Renal cortical epithelial cell (primary cell): ENCODE measurements at regions not wholly inside any gene's neighbourhood (a gene's known extent, or its start where the extent isn't known, plus 50 kb on each side); places are given as distances from the start of the nearest gene placed in this dataset.
"Not testable (repeated sequence)": the region's sequence is repeated elsewhere in the genome, so short reads cannot be mapped to it uniquely, and the experiment has no call there.

Source experiments
- DNase-seq: peaks from one replicate; pipeline ENCODE4 v3.0.0-alpha.2; 2011; ENCODE audit warnings: low read depth

DNA sequence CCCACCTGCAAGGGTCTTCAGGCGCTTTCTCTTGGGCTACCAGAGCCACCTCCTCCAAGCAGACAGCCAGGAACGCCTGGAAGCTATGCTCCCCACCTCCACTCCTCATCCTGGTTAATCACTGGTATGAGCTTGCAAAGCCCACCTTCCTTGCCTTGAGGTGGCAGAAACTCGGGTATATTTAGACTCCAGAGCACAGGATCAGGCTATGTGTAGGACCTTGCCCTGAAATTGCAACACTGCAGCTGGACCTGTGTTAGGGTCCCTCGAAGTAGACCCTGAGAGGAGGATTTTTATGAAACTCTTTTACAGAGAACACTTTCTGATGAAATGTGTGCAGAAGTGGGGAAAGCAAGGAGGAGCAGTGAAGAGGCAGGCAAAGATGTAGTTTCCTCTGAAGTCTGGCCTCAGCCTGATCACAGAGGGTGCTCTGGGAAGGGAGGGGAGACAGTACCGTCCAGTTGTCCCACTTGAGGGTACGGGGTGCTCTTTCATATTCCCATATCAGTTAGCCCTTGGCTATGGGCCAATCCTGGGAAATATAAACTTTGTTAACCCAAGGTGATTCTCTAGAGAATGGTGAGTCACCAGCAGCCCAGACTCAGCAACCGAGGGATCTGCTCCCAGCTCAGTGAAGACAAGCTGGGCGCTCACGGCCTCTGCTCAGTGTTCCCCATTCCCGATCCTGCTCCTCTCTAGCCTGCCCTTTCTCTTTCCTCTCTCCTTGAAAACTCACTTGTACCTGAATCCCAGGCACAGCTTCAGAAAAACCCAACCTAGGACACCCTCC is 157.9 kb downstream of the UQCRFS1 start:
- DNase-seq = peak; percentile 16

DNA sequence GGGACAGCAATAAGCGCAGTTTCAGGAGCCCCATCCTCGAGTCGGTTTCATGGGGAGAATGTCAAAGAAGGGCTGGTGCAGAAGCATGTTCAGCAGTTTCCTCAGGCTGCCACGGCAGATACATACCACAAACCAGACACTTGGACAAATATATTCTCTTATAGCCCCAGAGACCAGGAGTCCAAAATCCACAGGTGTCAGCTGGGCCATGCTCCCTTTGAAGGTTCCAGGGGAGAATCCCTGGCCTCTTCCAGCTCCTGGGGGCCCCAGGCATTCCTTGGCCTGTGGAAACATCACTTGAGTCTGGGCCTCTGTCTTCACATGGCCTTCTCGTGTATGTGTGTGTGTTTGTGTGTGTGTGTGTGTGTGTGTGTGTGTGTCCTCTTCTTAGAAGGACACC is 164.1 kb downstream of the UQCRFS1 start:
- no peak for DNase-seq

DNA sequence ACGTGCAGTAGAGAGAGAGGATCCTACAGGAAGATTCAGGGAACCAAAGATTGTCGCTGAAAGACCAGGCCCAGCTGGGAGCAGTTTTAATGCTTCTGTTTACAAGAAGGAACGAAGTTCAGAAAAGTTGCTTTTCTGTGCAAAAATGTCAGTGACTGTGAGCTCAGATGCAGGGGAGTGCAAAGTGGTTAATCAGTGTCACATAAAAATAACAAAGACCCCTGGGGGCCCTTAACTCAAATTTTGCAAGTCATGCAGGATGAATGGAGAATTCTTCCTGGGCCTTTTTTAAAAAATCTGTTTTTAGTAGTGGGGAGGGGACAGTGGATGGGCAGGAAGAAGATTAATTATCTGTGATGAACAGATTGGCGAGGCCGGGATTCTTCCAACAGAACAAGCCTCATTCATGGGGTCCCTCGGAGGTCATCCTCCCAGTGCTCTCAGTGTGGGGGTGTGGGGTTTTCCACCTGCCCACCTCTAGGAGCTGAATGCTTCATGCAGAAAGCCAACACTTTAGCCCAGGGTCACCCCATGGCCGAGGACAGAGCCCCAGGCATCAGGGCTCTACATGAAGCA is 167.2 kb downstream of the UQCRFS1 start:
- DNase-seq = no peak

DNA sequence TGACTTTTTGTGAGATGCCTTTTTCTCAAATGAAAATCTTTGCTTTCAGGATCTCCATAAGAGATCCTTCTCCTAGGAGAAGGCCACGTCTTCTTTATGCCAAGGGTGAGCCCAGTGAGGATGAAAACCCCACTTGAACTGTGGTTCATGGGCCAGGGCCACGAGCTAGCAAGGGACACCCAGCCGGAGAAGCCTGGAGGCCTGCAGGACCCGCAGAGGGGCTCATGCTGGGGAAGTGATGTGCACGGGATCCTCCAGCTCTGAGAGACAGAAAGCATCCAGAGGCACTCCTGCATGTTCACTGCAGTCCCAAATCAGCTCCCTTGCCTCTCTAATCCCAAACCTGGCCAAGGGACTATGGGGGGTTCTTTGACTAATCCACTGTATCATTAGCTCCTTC is 168.9 kb downstream of the UQCRFS1 start:
- DNase-seq = no peak

DNA sequence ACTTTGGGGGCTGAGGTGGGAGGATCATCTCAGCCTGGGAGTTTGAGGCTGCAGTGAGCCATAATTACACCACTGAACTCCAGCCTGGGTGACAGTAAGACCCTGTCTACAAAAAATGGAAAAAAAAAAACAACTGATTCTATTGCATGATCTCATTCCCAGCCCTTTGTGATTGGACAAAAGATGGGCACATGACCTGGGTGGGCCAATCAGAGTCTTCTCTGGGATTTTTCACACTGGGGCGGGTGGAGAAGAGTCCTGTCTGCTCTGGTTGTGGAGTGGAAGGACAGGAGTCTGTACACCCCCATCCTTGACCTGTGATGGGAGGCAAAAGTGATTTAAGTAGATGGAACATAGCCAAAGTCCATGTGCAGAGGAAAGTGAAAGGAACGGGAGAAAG is 170.5 kb downstream of the UQCRFS1 start:
- no peak for DNase-seq

DNA sequence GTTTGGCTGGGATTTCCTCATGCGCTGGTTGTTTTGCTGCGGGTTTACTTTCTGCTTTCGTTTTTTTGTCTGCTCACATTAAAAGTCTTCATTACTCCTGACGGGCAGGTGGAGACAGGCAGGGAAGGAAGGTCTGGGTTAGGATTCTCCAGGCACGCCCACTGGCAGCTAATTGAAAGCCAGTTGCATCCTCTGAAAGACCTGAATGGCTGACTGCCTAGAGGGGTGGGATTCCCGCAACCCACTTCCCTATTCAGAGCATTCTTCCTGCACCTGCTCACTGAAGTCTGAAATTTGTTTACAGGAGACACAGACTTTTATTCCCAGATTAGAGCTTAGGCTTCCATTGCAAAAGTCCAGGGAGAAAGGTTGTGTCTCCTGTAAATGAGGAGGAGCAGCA is 172.0 kb downstream of the UQCRFS1 start:
- peak; percentile 26 for DNase-seq

DNA sequence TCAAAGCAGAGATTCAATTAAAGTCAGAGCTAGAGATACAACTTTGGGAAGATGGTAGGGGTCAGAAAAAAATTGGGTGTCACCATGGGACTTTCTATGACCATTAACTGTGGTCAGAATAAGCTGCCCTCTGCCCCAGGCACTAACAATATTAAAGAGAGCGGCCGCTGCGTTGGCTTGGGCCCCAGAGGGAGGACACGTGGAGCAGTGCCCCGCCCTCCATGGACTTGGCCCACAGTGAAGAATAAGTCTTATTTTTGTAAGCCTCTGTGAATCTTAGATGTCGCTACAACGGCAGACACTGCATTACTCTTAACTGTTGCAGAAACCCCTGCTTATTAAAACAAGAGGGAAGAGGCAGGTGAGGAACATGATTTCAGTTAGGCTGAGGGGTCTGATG is 172.7 kb downstream of the UQCRFS1 start:
- DNase-seq = no peak

DNA sequence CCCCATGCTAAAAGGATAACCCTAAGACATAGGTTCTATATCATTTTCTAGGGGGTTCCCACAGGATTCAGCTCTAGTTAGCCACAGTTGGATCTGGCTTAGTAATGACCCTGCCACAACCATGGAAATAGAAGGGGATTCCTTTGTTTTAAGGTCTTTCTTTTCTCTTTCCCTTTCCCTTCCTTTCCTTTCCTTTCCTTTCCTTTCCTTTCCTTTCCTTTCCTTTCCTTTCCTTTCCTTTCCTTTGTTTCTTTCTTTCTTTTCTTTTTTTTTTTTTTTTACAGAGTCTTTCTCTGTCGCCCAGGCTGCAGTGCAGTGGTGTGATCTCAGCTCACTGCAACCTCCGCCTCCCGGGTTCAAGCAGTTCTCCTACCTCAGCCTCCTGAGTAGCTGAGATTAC is 173.9 kb downstream of the UQCRFS1 start:
- DNase-seq = not testable (repeated sequence)

DNA sequence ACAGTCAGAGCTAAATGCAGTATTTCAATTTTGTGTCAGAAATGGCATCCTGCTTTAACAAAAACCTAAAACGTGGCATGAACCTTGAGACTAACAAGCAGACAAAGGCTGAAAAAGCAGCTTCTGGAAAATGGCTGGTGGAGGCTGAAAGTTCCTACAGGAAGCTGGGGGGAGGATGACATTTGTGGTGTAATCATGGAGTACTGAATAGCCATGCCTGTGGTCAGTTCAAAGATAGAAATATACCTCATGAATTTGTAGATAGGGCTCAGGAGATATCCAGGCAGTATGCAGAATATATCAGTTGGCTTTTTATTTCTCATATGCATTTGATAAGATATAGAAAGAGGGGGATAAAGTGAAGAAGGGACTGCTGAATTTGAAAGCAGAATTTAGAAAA is 181.7 kb downstream of the UQCRFS1 start:
- DNase-seq = no peak

DNA sequence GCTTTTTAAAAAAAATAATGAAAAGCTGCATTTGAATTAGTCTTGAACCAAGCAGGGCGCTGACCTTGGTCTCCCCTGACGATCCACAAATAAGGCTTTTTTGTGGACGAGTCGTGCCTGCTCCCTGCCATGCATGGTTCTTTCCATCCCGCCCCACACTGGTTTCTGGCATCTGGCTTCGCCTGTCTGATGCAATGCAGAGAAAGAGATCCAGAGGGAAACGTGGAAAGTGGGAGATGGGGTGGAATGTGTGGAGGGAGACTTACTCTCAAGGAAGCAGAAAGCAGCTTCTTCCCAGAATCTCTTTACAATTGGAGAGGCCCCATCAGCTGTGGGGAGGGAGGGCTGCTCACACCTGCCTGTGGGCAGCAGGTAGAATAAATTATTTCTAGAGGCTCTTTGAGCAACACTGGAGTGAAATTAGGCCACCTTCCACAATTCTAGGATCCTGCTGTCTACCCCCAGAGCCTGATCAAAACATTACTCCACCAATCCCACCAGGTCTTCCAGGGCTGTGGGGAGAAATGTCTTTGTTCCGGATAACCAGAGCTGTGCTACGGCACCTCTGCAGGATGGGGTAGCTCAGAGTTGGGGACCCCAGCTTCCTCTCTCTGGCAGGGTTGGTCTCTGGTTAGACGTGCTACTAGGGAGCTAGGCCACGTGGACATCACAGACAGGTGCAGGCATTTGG is 183.5 kb downstream of the UQCRFS1 start:
- DNase-seq = no peak

DNA sequence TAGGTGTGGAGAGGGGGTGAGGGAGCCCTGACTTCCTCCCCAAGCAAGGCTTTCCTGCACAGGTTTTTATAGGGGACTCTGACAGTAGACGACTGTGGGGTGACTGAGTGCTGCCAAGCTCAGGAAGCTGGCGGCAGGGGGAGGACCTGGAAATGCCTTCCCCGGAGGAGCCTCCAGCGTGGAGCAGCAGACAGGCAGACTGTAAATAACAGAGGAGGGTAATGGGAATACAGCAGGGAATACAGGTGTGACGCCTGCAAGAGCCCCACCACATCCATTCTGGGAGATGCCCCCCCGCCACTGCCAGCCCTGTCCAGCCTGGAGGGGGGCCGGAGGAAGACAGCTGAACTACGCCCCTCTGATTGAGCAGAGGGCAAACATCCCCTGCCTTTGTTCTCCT is 190.4 kb downstream of the UQCRFS1 start:
- no peak for DNase-seq

DNA sequence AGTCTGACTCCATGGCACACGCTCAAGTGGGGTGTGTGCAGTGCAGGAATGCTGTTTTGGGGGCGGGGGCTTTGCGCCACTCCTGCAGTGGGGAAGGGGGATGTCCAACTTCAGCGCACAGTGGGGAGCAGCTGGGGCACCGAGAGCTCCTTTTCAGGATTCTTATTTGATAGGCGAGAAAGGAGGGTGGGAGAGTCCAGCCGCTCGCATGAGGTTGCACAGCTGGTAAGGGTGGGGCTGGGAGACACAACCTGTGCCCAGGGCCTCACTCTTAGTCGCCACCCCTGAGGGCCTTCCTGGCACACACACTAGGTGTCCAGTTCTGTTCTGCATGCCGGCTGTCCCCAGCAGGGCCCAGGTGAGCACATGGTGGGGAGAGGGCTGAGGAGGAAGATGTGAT is 190.8 kb downstream of the UQCRFS1 start:
- DNase-seq = no peak

DNA sequence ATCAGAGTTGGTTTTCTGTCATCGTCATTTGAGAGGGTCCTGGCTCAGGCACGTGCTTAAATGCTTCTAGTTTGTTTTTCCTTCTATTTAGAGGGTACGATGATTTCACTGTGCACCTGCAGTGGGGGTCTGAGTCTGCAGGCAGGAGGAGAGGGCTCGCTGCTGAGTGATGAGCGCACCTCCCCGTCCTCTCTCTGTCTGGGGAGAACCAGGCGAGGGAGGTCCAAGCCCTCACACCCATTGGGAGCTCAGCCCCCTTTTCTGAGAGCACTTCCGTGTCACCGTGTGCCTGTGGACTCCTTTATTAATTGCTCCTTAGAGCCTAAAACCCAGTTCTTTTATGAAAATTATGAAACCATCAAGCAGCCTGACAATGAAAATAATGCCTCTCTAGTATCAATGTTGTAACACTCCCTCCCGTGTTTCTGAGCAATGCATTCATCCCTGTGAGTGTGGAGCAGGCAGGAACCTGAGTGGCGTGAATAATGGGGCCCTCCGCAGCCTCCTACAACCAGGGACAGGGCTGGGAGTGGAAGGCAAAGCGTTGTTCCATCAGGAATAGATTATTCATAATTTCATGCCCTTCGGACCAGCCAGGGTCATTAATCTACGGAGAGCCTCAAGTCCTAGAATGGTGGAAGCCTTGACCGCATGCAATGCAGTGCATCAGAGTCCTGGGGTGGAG is 191.6 kb downstream of the UQCRFS1 start:
- DNase-seq = no peak

DNA sequence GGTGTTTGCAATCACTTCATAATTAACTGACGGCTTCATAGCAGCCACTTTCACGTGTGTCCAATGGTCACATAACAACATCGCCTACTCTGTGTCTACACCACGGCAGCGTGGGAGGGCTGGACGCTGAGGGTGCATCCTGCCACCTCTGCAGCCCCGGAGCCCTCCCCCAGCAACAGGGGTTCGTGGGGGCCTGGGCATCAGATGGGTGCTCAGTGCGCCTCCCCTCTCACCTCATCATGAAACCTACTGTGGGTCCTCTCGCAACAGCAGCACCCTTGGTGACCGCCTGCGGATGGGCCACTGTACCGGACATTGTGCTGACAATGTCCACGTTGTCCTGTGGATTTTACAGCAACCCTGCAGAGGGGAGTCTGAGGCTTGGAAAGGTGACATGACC is 193.5 kb downstream of the UQCRFS1 start:
- DNase-seq = no peak

DNA sequence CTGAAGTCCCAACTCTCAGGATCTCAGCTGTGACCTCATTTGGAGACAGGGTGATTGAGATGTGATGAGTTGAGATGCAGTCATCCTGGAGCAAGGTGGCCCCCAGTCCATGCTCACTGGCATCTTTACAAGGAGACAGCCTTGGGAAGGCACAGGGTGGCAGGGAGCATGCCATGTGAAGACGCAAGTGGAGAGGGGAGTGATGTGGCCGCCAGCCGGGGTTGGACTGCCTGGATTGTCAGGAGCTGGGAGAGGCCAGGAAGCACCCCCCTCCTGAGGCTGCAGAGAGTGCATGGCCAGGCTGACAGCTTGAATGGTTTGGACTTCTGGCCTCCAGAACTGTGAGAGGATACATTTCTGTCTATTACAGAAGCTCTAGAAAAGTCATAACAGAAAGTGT is 194.4 kb downstream of the UQCRFS1 start:
- no peak for DNase-seq

DNA sequence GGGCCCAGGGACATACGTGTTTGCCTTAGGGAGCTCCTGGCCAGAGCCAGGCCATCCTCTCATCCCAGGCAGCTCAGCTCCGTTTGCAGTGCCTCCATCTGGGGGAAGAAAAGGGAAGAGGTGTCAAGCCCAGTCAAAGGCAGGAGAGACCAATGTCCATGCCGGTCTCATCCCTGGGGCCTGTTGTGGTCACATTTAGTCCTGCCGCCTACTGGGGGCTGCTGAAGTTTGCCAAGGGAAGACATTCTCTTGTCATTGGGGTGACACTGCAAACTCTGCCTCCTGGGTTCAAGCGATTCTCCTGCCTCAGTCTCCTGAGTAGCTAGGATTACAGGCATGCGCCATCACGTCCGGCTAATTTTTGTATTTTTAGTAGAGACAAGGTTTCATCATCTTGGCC is 195.2 kb downstream of the UQCRFS1 start:
- no peak for DNase-seq

DNA sequence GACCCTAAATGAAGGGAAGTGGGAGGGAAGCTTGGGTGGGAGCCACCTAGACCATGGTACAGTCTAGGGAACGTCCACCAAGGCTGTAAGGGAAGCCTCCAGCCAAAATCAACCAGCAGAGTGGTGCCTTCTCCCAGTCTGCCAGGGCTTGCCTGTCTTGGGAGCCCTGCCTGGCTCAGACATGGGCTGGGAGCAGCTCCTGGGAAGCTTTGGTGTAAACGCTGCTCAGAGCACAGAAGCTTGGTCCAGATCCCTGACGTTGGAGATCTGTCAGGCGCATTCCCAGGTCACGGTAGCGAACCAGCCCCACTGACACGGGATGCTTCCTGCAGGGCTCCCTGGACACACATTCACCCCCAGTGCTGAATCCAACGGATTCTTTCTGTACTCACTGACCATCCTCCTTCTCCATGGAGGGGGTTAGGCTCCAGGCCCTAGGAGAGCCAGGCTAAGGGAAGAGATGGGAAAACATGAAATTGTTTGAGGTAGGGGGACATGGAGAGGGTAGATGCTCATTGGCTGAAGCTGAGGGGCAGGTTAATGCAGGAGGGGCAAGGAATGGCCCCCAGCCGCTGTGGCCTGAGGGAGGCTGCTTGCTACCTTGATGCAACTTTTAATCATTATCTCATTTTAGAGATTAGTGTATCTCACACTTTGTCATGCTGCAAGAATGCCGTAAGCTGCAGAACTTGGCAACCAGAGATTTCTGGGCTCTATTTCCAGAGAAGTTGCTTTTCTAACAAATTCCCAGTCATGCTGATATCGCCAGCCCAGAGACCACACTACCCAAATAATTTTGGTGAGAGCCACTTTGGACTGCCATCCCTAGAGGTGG is 195.8 kb downstream of the UQCRFS1 start:
- no peak for DNase-seq

DNA sequence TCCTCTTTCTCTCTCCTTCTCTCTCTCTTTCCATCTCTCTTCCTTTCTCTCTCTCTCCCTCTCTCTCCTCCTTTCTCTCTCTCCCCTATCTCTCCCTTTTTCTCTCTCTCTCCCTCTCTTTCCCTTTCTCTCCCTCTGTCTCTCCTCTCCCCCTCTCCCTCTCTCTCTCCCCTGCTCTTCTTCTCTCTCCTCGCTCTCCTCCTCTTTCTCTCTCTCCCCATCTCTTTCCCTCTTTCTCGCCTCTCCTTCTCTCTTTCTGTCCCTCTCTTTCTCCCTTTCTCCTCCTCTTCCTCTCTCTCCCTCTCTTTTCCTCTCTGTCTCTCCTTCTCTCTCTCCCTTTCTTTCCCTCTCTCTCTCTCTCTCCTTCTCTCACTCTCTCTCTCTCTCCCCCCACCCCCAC is 196.6 kb downstream of the UQCRFS1 start:
- DNase-seq = no peak

DNA sequence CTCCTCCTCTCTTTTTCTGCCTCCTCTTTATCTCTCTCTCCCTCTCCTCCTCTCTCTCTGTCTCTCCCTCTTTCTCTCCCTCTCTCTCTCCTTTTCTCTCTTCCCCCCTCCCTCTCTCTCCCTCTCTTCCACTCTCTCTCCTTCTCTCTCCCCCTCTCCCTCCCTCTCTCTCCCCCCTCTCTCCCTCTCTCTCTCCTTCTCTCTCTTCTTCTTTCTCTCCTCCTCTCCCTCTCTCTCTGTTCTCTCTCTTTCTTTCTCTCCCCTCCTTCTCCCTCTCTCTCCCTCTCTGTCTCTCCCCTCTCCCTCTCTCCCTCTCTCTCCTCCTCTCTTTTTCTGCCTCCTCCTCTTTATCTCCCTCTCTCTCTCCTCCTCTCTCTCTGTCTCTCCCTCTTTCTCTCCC is 197.4 kb downstream of the UQCRFS1 start:
- DNase-seq = no peak

DNA sequence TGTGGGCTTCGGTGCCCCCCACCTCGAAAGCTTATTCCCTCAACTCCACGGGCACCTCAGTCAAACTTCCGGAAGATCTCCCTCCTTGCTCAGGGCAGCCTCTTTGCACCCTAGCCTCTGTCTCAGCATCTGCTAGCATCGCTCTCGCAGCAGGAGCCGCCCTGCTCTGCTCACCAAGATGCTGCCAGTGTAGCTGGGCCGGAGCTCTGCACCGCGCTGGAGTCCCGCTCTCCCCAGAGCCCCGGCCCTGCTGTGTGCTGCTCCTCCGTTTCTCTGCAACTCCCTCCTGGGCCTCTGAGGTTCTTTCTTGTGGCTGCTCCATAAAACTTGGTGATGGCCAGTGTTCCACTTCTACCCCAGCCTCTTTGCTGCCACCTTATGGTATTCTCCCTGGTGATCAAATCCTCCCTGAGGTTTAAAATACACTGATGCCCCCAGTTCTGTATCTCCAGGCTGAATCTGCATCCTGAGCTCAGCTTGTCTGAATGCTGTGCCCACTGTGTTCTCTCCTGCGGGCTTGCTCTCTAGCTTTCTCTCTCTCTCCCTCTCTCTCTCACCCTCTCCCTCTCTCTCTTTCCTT is 198.0 kb downstream of the UQCRFS1 start:
- DNase-seq = no peak

DNA sequence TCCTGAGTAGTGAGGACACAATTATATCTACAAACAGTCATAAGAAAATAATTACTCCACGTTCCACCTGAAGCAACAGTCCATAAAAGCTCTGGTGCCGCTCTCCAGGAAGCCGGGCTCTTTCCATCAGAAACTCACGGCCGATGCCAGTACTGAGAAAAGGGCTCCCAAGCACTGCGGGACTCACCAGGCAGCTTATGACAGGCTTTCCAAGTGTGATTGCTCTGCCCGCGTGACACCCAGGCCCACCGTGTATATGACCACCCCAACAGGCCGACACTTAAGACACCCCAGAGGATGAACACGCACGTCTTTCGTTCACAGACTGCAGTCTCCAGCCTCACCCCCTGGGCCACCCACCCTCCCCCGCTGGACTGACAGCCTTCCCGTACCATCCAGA is 199.0 kb downstream of the UQCRFS1 start:
- DNase-seq = no peak
